ENCODE measurements at regions not wholly inside any gene's neighbourhood (a gene's known extent, or its start where the extent isn't known, plus 50 kb on each side); places are given as distances from the start of the nearest gene placed in this dataset.

GRCh38 chr5:160500786-160501779 is 79.4 kb downstream of the PTTG1 start:
- TF ChIP-seq CTCF (optimal IDR thresholded peaks at IDR 0.05 in 1 of 3, IDR thresholded peaks at IDR 0.05 in 1 of 3, conservative IDR thresholded peaks at IDR 0.05 in 1 of 3; ENCODE audit: extremely low read depth in 1 of 3, insufficient read depth in 2 of 3, low read length in 3 of 3), result no peak
- TF ChIP-seq EZH2 (IDR thresholded peaks at IDR 0.05; ENCODE audit: low read length), result no peak

Measured in keratinocyte (primary cell).